Mesothelial cell of epicardium (in vitro differentiated cells): ENCODE measurements at regions not wholly inside any gene's neighbourhood (a gene's known extent, or its start where the extent isn't known, plus 50 kb on each side); places are given as distances from the start of the nearest gene placed in this dataset.

Source experiments
- DNase-seq, 2 experiments: peaks; one replicate each; pipeline ENCODE4 v3.0.0; 2021; ENCODE audit warnings: low spot score in 2 of 2; ENCODE audit not compliant: unreplicated experiment in 2 of 2
- H3K27ac Mint-ChIP-seq: 2 replicates; pipeline ENCODE4 v1.8.0; 2021; ENCODE audit warnings: mixed read lengths
- H3K27me3 Mint-ChIP-seq: 2 replicates; pipeline ENCODE4 v1.8.0; 2021; ENCODE audit warnings: low read depth, mixed read lengths
- H3K36me3 Mint-ChIP-seq: 2 replicates; pipeline ENCODE4 v1.8.0; 2021; ENCODE audit warnings: mixed read lengths
- H3K4me1 Mint-ChIP-seq: 2 replicates; pipeline ENCODE4 v1.8.0; 2021; ENCODE audit warnings: mixed read lengths
- H3K4me3 Mint-ChIP-seq: 2 replicates; pipeline ENCODE4 v1.8.0; 2021; ENCODE audit warnings: mild to moderate bottlenecking, moderate library complexity, mixed read lengths
- H3K9me3 Mint-ChIP-seq: 2 replicates; pipeline ENCODE4 v1.8.0; 2021; ENCODE audit warnings: mixed read lengths
- CTCF ChIP-seq: fragments of 200-600 bp; sonication (generic); IDR thresholded peaks from one replicate; pipeline ENCODE4 v1.5.0; 2021; ENCODE audit warnings: antibody characterized with exemption; ENCODE audit not compliant: unreplicated experiment

- no peak for DNase-seq
- no peak overlapping the region for H3K4me3 Mint-ChIP-seq
- H3K4me1 Mint-ChIP-seq, result peaks cover 2% of the 10 kb centered on the region
- no peak for TF ChIP-seq CTCF
- peaks cover 27% of the 10 kb centered on the region for H3K27me3 Mint-ChIP-seq
- H3K9me3 Mint-ChIP-seq, result peaks cover 7% of the 10 kb centered on the region
- H3K27ac Mint-ChIP-seq, result no peak overlapping the region
- H3K36me3 Mint-ChIP-seq, result peaks cover under 1% of the 10 kb centered on the region
Observed at GRCh38 chr15:93235269-93235668, 146.3 kb upstream of the RGMA start.

GRCh38 chr15:93233710-93234109, 144.7 kb upstream of the RGMA start:
- Mint-ChIP-seq H3K36me3 (peaks cover 2% of the 10 kb centered on the region), H3K4me3 (no peak overlapping the region), H3K4me1 (peaks cover 2% of the 10 kb centered on the region), H3K27ac (no peak overlapping the region), H3K27me3 (peaks cover 24% of the 10 kb centered on the region), H3K9me3 (peaks cover 18% of the 10 kb centered on the region)
- no peak for DNase-seq
- no peak for TF ChIP-seq CTCF

- Mint-ChIP-seq H3K4me1 (peaks cover 2% of the 10 kb centered on the region), H3K27me3 (peaks cover 21% of the 10 kb centered on the region), H3K27ac (no peak overlapping the region), H3K9me3 (peaks cover 20% of the 10 kb centered on the region), H3K4me3 (no peak overlapping the region), H3K36me3 (peaks cover 2% of the 10 kb centered on the region)
- no peak for DNase-seq
- TF ChIP-seq CTCF, result no peak
Observed at GRCh38 chr15:93232845-93233244, 143.8 kb upstream of the RGMA start.

GRCh38 chr15:93231994-93232393, 143.0 kb upstream of the RGMA start:
- Mint-ChIP-seq H3K4me1 (peaks cover 2% of the 10 kb centered on the region), H3K36me3 (peaks cover 2% of the 10 kb centered on the region), H3K9me3 (peaks cover 20% of the 10 kb centered on the region), H3K27me3 (peaks cover 21% of the 10 kb centered on the region), H3K4me3 (no peak overlapping the region), H3K27ac (no peak overlapping the region)
- no peak for DNase-seq
- TF ChIP-seq CTCF, result no peak

- Mint-ChIP-seq H3K27ac (no peak overlapping the region), H3K4me3 (no peak overlapping the region)
Observed at GRCh38 chr15:93231261-93231925, 142.4 kb upstream of the RGMA start.

More at GRCh38 chr15:93231261-93231925, 142.4 kb upstream of the RGMA start:
- no peak for TF ChIP-seq CTCF
- DNase-seq, result no peak
- H3K4me1 Mint-ChIP-seq, result peaks cover 2% of the 10 kb centered on the region
- H3K36me3 Mint-ChIP-seq, result peaks cover 2% of the 10 kb centered on the region
- H3K27me3 Mint-ChIP-seq, result peaks cover 15% of the 10 kb centered on the region
- peaks cover 20% of the 10 kb centered on the region for H3K9me3 Mint-ChIP-seq
